Activated CD4-positive, CD25-positive, alpha-beta regulatory T cell (primary cell): ENCODE measurements at regions not wholly inside any gene's neighbourhood (a gene's known extent, or its start where the extent isn't known, plus 50 kb on each side); places are given as distances from the start of the nearest gene placed in this dataset.

Source experiments
- DNase-seq, 4 experiments: peaks; one replicate each; lab custom pipeline; 2025; lab: John Stamatoyannopoulos, UW

- DNase-seq = no peak
Observed at GRCh38 chr9:105064248-105065097, 136.5 kb upstream of the ABCA1 start.

GRCh38 chr9:105065098-105066088 lies 137.4 kb upstream of the ABCA1 start:
- no peak for DNase-seq

- DNase-seq = no peak
Observed at GRCh38 chr9:105066275-105066865, 138.4 kb upstream of the ABCA1 start.

GRCh38 chr9:105067895-105068580 lies 140.1 kb upstream of the ABCA1 start:
- no peak for DNase-seq

GRCh38 chr9:105069285-105069684 lies 141.3 kb upstream of the ABCA1 start:
- no peak for DNase-seq

- DNase-seq = no peak
Observed at GRCh38 chr9:105069696-105070095, 141.7 kb upstream of the ABCA1 start.

- no peak for DNase-seq
Observed at GRCh38 chr9:105070176-105070575, 142.2 kb upstream of the ABCA1 start.

- no peak for DNase-seq
Observed at GRCh38 chr9:105072476-105072875, 144.5 kb upstream of the ABCA1 start.

GRCh38 chr9:105073147-105073546 lies 145.2 kb upstream of the ABCA1 start:
- no peak for DNase-seq

- no peak for DNase-seq
Observed at GRCh38 chr9:105074491-105074890, 146.5 kb upstream of the ABCA1 start.

- no peak for DNase-seq
Observed at GRCh38 chr9:105076729-105077128, 148.8 kb upstream of the ABCA1 start.

- DNase-seq = no peak
Observed at GRCh38 chr9:105079457-105079856, 151.5 kb upstream of the ABCA1 start.

GRCh38 chr9:105082843-105083242 lies 154.9 kb upstream of the ABCA1 start:
- no peak for DNase-seq

GRCh38 chr9:105083256-105083655 lies 155.3 kb upstream of the ABCA1 start:
- no peak for DNase-seq

GRCh38 chr9:105087910-105088898 lies 156.2 kb upstream of the SLC44A1 start:
- no peak for DNase-seq

GRCh38 chr9:105089874-105090273 lies 154.6 kb upstream of the SLC44A1 start:
- no peak for DNase-seq

GRCh38 chr9:105091004-105091640 lies 153.3 kb upstream of the SLC44A1 start:
- no peak for DNase-seq

GRCh38 chr9:105093685-105094084 lies 150.8 kb upstream of the SLC44A1 start:
- DNase-seq = no peak

GRCh38 chr9:105098370-105098769 lies 146.1 kb upstream of the SLC44A1 start:
- no peak for DNase-seq

GRCh38 chr9:105103776-105104175 lies 140.7 kb upstream of the SLC44A1 start:
- no peak for DNase-seq
